ENCODE measurements at regions not wholly inside any gene's neighbourhood (a gene's known extent, or its start where the extent isn't known, plus 50 kb on each side); places are given as distances from the start of the nearest gene placed in this dataset.
"Not testable (repeated sequence)": the region's sequence is repeated elsewhere in the genome, so short reads cannot be mapped to it uniquely, and the experiment has no call there.

DNA sequence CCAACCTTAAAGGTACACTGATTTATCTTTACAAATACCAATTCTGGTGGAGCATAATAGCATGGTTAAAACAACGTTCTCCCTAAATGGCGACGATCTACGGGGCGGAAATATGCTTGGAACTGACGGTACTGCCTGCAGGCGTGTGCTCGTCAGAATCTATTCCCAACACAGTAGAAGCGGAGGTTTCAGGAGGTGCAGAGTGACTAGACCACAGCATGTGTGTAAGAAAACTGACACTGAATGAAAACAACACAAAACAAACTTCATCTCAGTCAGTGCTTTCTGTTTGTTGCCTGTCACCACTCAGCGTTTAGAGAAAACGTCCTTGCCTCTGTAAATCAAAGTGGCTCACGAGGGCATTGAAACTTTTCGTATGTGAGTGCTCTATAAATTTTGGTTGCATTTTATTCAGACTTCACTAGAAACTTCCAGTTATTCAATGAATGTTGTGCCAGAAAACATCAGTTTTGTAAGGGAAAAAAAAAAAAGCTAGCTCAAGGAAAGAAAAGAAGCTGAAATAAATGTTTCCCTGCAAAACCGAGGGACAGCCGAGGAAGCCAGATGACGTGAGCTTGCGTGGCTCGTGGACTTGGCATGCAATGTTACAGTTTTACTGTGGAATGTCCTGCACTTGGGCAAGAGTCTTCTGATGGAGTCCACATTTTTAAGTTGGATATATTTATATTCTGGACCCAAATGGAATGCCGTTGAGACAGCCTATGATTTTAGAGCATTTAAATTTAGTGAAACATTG lies 210.4 kb downstream of the LAT start:
- not testable (repeated sequence) for TF ChIP-seq EZH2 (IDR thresholded peaks at IDR 0.05); POLR2AphosphoS5 (IDR thresholded peaks at IDR 0.05; ENCODE audit: borderline replicate concordance, low read depth, low read length)
